ENCODE measurements at regions not wholly inside any gene's neighbourhood (a gene's known extent, or its start where the extent isn't known, plus 50 kb on each side); places are given as distances from the start of the nearest gene placed in this dataset.
"Not testable (repeated sequence)": the region's sequence is repeated elsewhere in the genome, so short reads cannot be mapped to it uniquely, and the experiment has no call there.

DNA sequence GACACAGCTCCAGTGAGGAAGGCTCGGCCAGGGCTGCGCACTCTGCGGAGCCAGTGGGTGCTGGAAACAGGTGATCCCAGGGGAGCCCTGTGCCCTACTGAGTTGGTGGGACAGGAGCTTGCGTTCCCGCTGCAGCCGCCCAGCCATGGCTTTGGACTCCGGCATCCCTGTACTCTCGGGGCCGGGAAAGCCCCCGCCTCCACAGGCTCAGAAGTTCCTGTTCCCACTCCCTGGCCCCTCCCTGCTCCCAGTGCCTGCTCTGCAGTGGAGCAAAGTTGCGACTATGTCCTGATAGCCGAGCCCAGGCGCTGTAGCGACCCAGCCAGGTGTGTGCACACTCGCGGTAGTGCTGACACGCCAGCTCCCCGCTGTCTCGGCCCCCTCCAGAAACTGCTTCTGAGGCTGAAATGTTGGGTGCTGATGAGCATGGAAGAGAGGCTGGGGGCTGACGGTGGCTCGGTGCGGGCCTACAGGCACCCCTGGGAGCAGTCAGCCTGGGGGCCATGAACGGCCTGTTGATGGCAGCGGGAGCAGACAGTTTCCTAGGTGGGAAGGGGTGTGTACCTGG, 344.6 kb upstream of the MGAT4C start:
- no peak for DNase-seq (ENCODE audit: low read depth in 2 of 2)
- H3K4me3 ChIP-seq (replicated peaks in 1 of 2; ENCODE audit: low read depth in 2 of 2, low read length in 2 of 2) = no peak overlapping the region
- TF ChIP-seq, protein P1, sequence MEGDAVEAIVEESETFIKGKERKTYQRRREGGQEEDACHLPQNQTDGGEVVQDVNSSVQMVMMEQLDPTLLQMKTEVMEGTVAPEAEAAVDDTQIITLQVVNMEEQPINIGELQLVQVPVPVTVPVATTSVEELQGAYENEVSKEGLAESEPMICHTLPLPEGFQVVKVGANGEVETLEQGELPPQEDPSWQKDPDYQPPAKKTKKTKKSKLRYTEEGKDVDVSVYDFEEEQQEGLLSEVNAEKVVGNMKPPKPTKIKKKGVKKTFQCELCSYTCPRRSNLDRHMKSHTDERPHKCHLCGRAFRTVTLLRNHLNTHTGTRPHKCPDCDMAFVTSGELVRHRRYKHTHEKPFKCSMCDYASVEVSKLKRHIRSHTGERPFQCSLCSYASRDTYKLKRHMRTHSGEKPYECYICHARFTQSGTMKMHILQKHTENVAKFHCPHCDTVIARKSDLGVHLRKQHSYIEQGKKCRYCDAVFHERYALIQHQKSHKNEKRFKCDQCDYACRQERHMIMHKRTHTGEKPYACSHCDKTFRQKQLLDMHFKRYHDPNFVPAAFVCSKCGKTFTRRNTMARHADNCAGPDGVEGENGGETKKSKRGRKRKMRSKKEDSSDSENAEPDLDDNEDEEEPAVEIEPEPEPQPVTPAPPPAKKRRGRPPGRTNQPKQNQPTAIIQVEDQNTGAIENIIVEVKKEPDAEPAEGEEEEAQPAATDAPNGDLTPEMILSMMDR (IDR thresholded peaks at IDR 0.05; ENCODE audit: low read depth, low read length) = no peak

DNA sequence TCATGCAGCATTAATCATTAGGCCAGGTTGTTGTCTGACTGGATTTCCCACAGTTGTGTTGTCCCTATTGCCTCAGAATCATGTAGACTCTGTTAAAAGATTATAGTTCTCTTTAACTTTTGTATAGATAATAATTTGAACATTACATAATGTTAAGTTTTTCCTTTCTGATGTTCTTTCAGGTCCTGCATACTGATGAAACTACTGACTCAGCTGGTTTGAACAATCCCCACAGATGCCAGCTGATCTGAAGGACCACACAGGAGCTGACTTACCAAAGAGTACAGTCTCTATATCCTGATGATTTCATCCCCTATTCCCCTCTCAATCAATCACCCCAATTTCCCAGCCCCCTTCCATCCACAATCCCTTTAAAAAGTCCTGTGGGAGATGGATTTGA, 341.2 kb upstream of the MGAT4C start:
- TF ChIP-seq, protein P1 (IDR thresholded peaks at IDR 0.05; ENCODE audit: low read depth, low read length) = no peak
- peak in 1 of 2 donors; percentile 4 for DNase-seq (ENCODE audit: low read depth in 2 of 2)
- H3K4me3 ChIP-seq (replicated peaks in 1 of 2; ENCODE audit: low read depth in 2 of 2, low read length in 2 of 2) = no peak overlapping the region

- TF ChIP-seq, protein P1 (IDR thresholded peaks at IDR 0.05; ENCODE audit: low read depth, low read length) = no peak
- H3K4me3 ChIP-seq (replicated peaks in 1 of 2; ENCODE audit: low read depth in 2 of 2, low read length in 2 of 2) = no peak overlapping the region
- DNase-seq (ENCODE audit: low read depth in 2 of 2) = no peak
Observed at GRCh38 chr12:86590296-86590695, 334.1 kb upstream of the MGAT4C start.

DNA sequence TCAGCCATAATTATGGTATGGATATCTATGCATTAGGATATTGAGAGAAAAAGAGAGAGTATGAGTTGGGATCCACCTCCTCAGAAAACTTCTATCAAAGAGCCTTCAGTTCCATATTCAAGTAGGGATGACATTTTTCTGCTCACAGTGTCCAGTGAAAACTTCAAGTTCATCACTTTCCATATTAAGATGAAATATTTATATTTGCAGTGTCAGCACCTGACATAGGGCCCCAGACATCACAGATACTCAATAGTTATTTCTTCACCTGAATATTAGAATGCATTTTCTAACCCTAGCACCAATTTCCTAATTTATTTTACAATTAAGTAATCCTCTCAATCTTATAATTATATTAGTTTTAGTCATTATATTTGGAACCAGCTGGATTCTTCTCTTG, 318.0 kb upstream of the MGAT4C start:
- DNase-seq (ENCODE audit: low read depth in 2 of 2) = no peak
- TF ChIP-seq, protein P1 (IDR thresholded peaks at IDR 0.05; ENCODE audit: low read depth, low read length) = no peak
- no peak overlapping the region for H3K4me3 ChIP-seq (replicated peaks in 1 of 2; ENCODE audit: low read depth in 2 of 2, low read length in 2 of 2)

- no peak overlapping the region for H3K4me3 ChIP-seq (replicated peaks in 1 of 2; ENCODE audit: low read depth in 2 of 2, low read length in 2 of 2)
- TF ChIP-seq, protein P1 (IDR thresholded peaks at IDR 0.05; ENCODE audit: low read depth, low read length) = no peak
Observed at GRCh38 chr12:86572455-86572854, 316.3 kb upstream of the MGAT4C start.

GRCh38 chr12:86565038-86565437, 308.8 kb upstream of the MGAT4C start:
- TF ChIP-seq, protein P1 (IDR thresholded peaks at IDR 0.05; ENCODE audit: low read depth, low read length) = no peak
- no peak overlapping the region for H3K4me3 ChIP-seq (replicated peaks in 1 of 2; ENCODE audit: low read depth in 2 of 2, low read length in 2 of 2)
- DNase-seq (ENCODE audit: low read depth in 2 of 2) = no peak

More at GRCh38 chr12:86572455-86572854, 316.3 kb upstream of the MGAT4C start:
- DNase-seq (ENCODE audit: low read depth in 2 of 2) = no peak

DNA sequence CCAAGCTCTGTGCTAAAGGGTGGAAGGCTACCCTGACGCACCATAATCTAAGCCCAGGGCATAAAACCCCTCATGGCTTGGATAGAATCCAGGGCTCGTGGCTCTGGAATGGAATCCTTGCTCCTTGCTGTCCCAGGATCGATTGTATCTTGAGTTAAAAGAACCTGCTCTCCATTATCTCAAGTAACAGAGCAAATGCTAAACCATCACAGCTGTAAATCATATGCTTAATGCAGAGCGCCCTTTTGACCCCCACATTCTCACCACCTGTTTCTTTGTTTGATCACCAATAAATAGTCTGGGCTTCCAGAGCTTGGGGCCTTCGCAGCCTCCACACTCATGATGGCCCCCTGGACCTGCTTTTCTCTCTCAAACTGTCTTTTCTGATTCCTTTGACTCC, 299.3 kb upstream of the MGAT4C start:
- not testable (repeated sequence) for DNase-seq (ENCODE audit: low read depth in 2 of 2); H3K4me3 ChIP-seq (replicated peaks in 1 of 2; ENCODE audit: low read depth in 2 of 2, low read length in 2 of 2)
